Esophagus squamous epithelium (tissue), 5 donors: ENCODE measurements at regions not wholly inside any gene's neighbourhood (a gene's known extent, or its start where the extent isn't known, plus 50 kb on each side); places are given as distances from the start of the nearest gene placed in this dataset.

Experiments
- DNase-seq: peaks from one replicate; lab custom pipeline; 2025; lab: John Stamatoyannopoulos, UW
- H3K27ac ChIP-seq, 4 donors: fragments of 200-600 bp; sonication (generic); one replicate each; pipeline ENCODE4 v1.5.1; 2016 to 2019; ENCODE audit warnings: mild to moderate bottlenecking in 1 of 4
- H3K27me3 ChIP-seq, 4 donors: fragments of 200-600 bp; sonication (generic); 1 replicate in 3 of 4; 2 replicates in 1 of 4; pipeline versions ENCODE4 v1.5.1 to v1.6.0; 2017 to 2021; ENCODE audit warnings: antibody characterized with exemption in 1 of 4
- H3K36me3 ChIP-seq, 3 donors: fragments of 200-600 bp; sonication (generic); one replicate each; pipeline ENCODE4 v1.5.1; 2016 to 2019
- H3K4me1 ChIP-seq, 3 donors: fragments of 200-600 bp; sonication (generic); one replicate each; pipeline ENCODE4 v1.5.1; 2017 to 2019
- H3K4me3 ChIP-seq, 4 donors: fragments of 200-600 bp; sonication (generic); 1 replicate in 3 of 4; 2 replicates in 1 of 4; pipeline ENCODE4 v1.5.1; 2016 to 2019; ENCODE audit warnings: mild to moderate bottlenecking in 2 of 4, moderate library complexity in 1 of 4
- H3K9me3 ChIP-seq, 3 donors: fragments of 200-600 bp; sonication (generic); one replicate each; pipeline ENCODE4 v1.5.1; 2016 to 2019
- CTCF ChIP-seq, 6 experiments: fragments of 450-650 bp in 4 of 6; fragments of 200-600 bp in 2 of 6; sonication (generic) in 2 of 6; IDR thresholded peaks; one replicate each; pipeline ENCODE4 v1.5.1; 2016 to 2019; ENCODE audit warnings: antibody characterized with exemption in 6 of 6, mild to moderate bottlenecking in 4 of 6, moderate library complexity in 4 of 6
- POLR2A ChIP-seq, 4 donors: fragments of 450-650 bp; IDR thresholded peaks; one replicate each; pipeline ENCODE4 v1.6.1; 2017; ENCODE audit warnings: antibody characterized with exemption in 4 of 4, mild to moderate bottlenecking in 4 of 4, moderate library complexity in 3 of 4
- WGBS, 2 donors: methylation state at CpG; one replicate each; pipeline ENCODE4 v1.1.5; 2018; 5-methylcytosine and 5-hydroxymethylcytosine counted together
- intact Hi-C: fragments of 100-400 bp; cut with DNase I; formaldehyde crosslinking; loops from one replicate; pipeline ENCODE4 v1.15.0; 2022
- donor health status: DM: yes; HTN: yes; CAD: no.

DNA sequence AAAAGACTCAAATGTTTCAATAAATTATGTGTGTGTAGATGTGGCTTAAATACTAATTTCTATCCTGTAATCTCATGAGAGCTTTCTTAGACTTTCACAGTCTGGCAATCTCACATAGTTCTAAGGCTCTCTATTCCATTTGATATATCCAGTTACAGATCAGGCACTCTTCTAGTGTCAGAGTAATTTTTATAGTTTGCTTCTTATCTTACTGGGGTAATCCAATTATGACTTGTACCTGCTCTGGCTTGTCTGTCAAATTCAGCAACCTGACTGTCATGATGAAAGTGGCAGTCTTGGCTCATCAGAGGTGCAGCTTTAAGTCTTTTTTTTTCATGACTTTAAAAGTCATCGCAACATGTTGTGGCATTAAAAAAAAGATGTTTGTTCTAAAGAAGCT is 513.2 kb upstream of the MAN1A1 start:
- WGBS, 2 donors: 63 to 82% methylated on average over 1 of the region's 1 CpG
- no peak for DNase-seq
- Histone ChIP-seq H3K27ac (no peak overlapping the region), H3K36me3 (no peaks in the 10 kb centered on the region), H3K27me3 (no peaks in the 10 kb centered on the region), H3K4me3 (no peak overlapping the region), H3K4me1 (peaks cover 0 to 14% (median 6%) of the 10 kb centered on the region in 3 donors), H3K9me3 (peaks cover 0 to 8% (median 0%) of the 10 kb centered on the region in 3 donors)
- intact Hi-C loops: no loop called here
- TF ChIP-seq CTCF (IDR thresholded peaks at IDR 0.05) (no peak), POLR2A (IDR thresholded peaks at IDR 0.05) (no peak)

GRCh38 chr6:119858901-119859300 is 509.3 kb upstream of the MAN1A1 start:
- Histone ChIP-seq H3K36me3 (no peaks in the 10 kb centered on the region), H3K27me3 (no peaks in the 10 kb centered on the region), H3K9me3 (no peaks in the 10 kb centered on the region), H3K4me1 (peaks cover 0 to 7% (median 2%) of the 10 kb centered on the region in 3 donors), H3K27ac (no peak overlapping the region), H3K4me3 (no peak overlapping the region)
- no peak for DNase-seq
- 82 to 100% methylated on average over 1 of the region's 1 CpG for WGBS, 2 donors
- intact Hi-C loops: no loop called here
- TF ChIP-seq CTCF (IDR thresholded peaks at IDR 0.05) (no peak), POLR2A (IDR thresholded peaks at IDR 0.05) (no peak)

DNA sequence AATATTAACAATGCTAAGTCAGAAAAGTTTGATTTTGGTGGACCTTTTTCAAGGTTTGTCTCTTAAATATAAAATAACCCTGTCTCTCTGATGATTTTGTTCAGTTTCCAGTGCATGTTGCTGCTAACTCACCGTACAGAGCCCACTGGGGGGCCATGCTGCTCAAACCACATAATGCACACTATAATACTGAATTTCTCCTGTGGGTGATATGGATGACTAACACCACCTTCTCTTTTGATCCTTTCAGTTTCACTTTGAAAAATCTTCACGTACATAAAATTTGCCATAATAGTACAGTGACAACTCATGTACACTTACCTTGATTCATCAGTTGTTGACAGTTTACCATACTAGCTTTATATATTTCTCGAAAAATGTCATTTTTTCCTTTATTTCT is 506.6 kb upstream of the MAN1A1 start:
- H3K9me3 ChIP-seq: no peaks in the 10 kb centered on the region
- DNase-seq: no peak
- intact Hi-C loops: no loop called here
- no peak overlapping the region for H3K27ac ChIP-seq
- TF ChIP-seq CTCF (IDR thresholded peaks at IDR 0.05) (no peak), POLR2A (IDR thresholded peaks at IDR 0.05) (no peak)
- no peaks in the 10 kb centered on the region for H3K36me3 ChIP-seq
- no peaks in the 10 kb centered on the region for H3K27me3 ChIP-seq
- peaks cover 0 to 7% (median 0%) of the 10 kb centered on the region in 3 donors for H3K4me1 ChIP-seq
- H3K4me3 ChIP-seq: peak overlapping the region in 2 of 4 donors; percentile 15 to 44
- WGBS, 2 donors: 20 to 42% methylated on average over 3 of the region's 3 CpGs

DNA sequence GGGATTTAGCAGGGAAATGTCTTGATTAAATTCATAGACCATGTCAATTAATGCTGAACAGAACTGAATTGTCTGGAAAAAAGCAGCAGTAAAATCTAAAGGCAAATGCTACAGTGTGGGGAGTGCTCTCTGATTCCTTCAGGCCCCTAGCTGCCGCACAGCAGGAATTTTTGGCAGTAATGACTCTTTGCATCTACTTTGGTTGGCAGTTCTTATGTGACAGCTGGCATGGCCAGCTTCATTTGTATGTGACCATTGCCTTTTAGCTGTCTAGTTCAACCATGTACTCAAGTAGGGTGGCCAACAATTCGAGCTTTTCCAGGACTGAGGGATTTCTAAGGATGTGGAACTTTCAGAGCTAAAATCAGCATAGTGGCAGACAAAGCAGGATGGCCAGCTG is 499.1 kb upstream of the MAN1A1 start:
- intact Hi-C loops: no loop called here
- Histone ChIP-seq H3K4me3 (no peak overlapping the region), H3K27ac (no peak overlapping the region), H3K27me3 (no peaks in the 10 kb centered on the region), H3K36me3 (no peaks in the 10 kb centered on the region), H3K9me3 (no peaks in the 10 kb centered on the region), H3K4me1 (no peaks in the 10 kb centered on the region)
- TF ChIP-seq POLR2A (IDR thresholded peaks at IDR 0.05) (no peak), CTCF (IDR thresholded peaks at IDR 0.05) (no peak)
- 79 to 81% methylated on average over 2 of the region's 2 CpGs for WGBS, 2 donors
- DNase-seq: no peak

DNA sequence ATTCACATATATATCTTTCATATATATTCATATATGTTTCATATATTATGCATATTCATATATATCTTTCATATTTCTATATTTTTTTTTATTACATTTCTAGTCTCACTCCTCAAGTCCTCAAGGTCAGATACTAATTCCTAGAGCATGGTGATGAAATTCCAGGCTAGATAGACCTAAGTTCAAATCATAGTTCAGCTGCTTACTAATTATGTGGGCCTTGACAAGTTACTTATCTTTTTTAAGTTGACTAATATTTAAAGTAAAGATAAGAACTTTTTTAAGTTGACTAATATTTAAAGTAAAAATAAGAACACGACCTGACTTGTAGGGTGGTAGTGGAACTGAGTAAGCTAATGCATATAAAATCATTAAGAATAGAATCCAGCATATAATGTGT is 495.6 kb upstream of the MAN1A1 start:
- intact Hi-C loops: no loop called here
- no peaks in the 10 kb centered on the region for H3K4me1 ChIP-seq
- TF ChIP-seq POLR2A (IDR thresholded peaks at IDR 0.05) (no peak), CTCF (IDR thresholded peaks at IDR 0.05) (no peak)
- 27 to 36% methylated on average over 1 of the region's 1 CpG for WGBS, 2 donors
- no peaks in the 10 kb centered on the region for H3K9me3 ChIP-seq
- no peaks in the 10 kb centered on the region for H3K27me3 ChIP-seq
- H3K27ac ChIP-seq: no peak overlapping the region
- no peak for DNase-seq
- H3K4me3 ChIP-seq: no peak overlapping the region
- no peaks in the 10 kb centered on the region for H3K36me3 ChIP-seq
